Testis (tissue), 2 donors: ENCODE measurements at regions not wholly inside any gene's neighbourhood (a gene's known extent, or its start where the extent isn't known, plus 50 kb on each side); places are given as distances from the start of the nearest gene placed in this dataset.

Experiments
- CTCF ChIP-seq, 3 experiments: fragments of 450-650 bp in 2 of 3; fragments of 200-600 bp in 1 of 3; sonication (generic) in 1 of 3; IDR thresholded peaks; one replicate each; pipeline ENCODE4 v1.5.1; 2016 to 2019; ENCODE audit warnings: antibody characterized with exemption in 3 of 3, mild to moderate bottlenecking in 2 of 3, moderate library complexity in 1 of 3
- POLR2A ChIP-seq: fragments of 450-650 bp; IDR thresholded peaks from one replicate; pipeline ENCODE4 v1.6.1; 2017; ENCODE audit warnings: antibody characterized with exemption, mild to moderate bottlenecking, moderate library complexity

- TF ChIP-seq POLR2A = no peak
- no peak for TF ChIP-seq CTCF (IDR thresholded peaks at IDR 0.05)
These were observed 111.2 kb upstream of the ALX4 start for GRCh38 chr11:44421090-44421675.
